ENCODE measurements at regions not wholly inside any gene's neighbourhood (a gene's known extent, or its start where the extent isn't known, plus 50 kb on each side); places are given as distances from the start of the nearest gene placed in this dataset.

DNA sequence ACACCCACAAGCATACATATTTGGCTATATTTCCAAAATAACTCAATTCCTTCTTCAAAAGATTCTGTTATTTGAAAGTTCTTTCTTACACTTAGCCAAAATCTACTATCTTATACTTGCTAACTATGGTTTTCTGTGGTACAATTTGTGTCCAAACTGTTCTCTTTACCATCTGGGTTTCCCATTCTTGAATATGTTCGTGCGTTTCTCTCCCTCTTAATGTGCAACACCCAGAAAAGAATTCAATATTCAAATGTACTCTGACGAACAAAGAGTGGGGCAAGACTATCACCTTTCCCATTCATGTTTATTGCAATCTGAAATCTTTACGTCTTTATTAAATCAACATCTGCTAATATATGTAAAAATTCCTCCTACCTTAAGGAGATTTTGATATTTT, 912.7 kb downstream of the FAT4 start:
- TF ChIP-seq YY1 (IDR thresholded peaks at IDR 0.05; ENCODE audit: insufficient read depth, insufficient read length) (no peak), SUZ12 (IDR thresholded peaks at IDR 0.05; ENCODE audit: extremely low read depth, insufficient read depth, insufficient read length) (no peak)
